ENCODE measurements at regions not wholly inside any gene's neighbourhood (a gene's known extent, or its start where the extent isn't known, plus 50 kb on each side); places are given as distances from the start of the nearest gene placed in this dataset.

- DNase-seq (ENCODE audit: low spot score), result no peak
Observed at GRCh38 chr1:80418134-80418533, 1382.6 kb upstream of the ADGRL2 start.

DNA sequence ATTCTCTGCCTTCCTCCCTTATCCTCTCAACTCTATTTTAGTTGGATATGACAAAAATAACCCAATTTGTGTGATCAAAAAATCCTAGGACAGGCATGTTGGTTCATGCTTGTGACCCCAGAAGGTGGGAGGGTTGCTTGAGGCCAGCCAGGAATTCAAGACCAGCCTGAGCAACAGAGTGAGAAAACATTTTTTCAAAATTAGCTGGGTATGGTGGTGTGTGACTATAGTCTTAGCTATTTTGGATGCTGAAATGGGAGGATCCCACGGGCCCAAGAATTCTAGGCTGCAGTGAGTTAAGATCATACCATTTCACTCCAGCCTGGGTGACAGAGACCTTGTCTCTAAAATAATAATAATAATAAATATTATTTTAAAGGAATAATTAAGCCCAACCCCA is 1383.1 kb upstream of the ADGRL2 start:
- no peak for DNase-seq (ENCODE audit: low spot score)

DNA sequence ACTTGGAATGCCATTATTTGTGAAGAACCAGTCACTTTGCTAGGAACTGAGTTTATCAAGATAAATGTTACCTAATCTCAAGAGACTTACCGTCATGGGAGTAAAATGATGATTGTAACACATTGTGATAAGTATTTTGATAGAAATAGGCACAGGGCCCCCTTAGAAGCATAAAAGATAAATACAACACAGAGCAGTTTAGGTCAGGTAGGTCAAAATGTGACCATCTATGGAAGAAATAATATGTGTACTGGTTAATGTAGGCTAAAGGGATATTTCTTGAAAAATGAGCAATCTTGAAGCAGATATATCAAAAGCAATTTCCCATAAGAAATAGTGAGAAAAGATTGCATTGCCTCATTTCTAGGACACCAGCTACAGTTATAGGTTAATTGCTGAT is 1386.8 kb upstream of the ADGRL2 start:
- no peak for DNase-seq (ENCODE audit: low spot score)

GRCh38 chr1:80410233-80410632 is 1390.5 kb upstream of the ADGRL2 start:
- no peak for DNase-seq (ENCODE audit: low spot score)

GRCh38 chr1:80403471-80403893 is 1397.0 kb upstream of the ADGRL4 start:
- DNase-seq (ENCODE audit: low spot score), result no peak

- DNase-seq (ENCODE audit: low spot score), result no peak
Observed at GRCh38 chr1:80402625-80403024, 1396.1 kb upstream of the ADGRL4 start.

GRCh38 chr1:80401757-80402156 is 1395.2 kb upstream of the ADGRL4 start:
- DNase-seq (ENCODE audit: low spot score), result no peak

DNA sequence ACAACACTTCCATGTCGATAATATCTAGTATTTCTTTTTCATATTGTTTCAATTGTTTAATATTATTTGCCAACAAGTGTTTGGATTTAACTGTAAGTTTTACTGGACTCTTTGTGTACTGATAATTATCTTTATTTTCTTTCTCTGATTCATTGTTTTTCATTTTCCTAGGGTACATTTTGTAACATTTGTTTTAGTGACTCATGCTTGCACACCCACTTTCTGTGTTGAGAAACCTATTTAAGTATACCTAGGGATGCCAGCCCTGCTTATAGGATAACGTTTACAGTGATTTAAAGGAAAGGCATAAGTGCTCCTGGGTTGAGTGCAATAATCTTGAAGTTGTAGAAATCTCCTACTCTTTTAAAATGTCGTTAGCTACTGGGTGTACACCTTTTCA is 1386.0 kb upstream of the ADGRL4 start:
- DNase-seq (ENCODE audit: low spot score), result peak; percentile 8

- DNase-seq (ENCODE audit: low spot score), result no peak
Observed at GRCh38 chr1:80385650-80386049, 1379.1 kb upstream of the ADGRL4 start.

DNA sequence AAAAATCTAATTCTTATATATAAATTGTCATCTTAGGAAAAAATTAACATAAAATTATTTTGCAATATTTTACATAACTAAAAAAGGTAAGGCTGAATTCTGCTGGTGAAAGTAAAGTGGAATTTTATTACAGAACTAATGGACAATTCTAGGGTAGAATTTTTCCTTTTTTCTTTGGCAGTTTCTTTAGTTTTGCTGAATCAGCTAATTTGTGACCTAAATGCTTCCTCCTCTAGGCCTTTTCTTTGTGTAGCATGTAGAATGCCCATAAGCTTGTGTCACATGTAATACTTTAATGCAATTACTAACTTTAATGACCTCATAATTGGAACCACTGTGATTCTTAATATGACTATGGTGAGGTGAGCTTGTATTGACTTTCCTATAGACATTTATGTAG is 1378.4 kb upstream of the ADGRL4 start:
- DNase-seq (ENCODE audit: low spot score), result no peak

GRCh38 chr1:80384083-80384830 is 1377.7 kb upstream of the ADGRL4 start:
- no peak for DNase-seq (ENCODE audit: low spot score)

- no peak for DNase-seq (ENCODE audit: low spot score)
Observed at GRCh38 chr1:80375662-80376061, 1369.1 kb upstream of the ADGRL4 start.

GRCh38 chr1:80375109-80375508 is 1368.6 kb upstream of the ADGRL4 start:
- no peak for DNase-seq (ENCODE audit: low spot score)

DNA sequence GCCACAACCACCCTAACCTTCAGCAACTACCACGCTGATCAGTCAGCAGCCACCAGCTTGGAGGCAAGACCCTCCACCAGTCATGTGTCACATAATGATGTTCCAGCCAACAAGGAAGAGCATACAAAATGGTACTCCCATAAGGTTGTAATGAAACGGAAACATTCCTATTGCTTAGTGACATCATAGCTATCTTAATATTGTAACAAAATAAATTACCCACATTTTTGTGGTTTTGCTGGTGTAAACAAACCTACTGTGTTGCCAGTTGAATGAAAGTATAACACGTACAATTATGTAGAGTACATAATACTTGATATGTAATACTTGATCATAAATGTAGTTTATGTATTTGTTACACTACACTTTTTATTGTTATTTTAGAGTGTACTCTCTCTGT is 1363.2 kb upstream of the ADGRL4 start:
- DNase-seq (ENCODE audit: low spot score), result no peak

DNA sequence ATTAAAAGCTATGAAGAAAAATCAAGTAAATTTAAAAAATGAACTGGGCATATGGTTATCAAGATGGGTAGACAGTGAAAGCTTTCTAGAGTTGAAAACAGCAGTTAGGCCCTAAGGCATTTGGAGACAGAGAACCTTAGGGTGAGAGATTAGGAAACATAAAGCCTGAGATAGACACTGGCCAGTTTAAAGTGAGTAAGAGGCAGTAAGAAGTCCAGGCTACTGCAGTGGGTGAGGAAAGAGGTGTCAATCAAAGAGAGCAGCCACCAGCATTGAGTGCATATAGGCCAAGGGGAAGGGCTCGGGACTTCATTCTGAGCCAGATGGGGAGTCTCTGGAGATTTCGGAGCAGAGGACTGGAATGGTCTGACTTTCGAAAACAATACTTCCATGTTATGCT is 1360.5 kb upstream of the ADGRL4 start:
- DNase-seq (ENCODE audit: low spot score), result no peak

DNA sequence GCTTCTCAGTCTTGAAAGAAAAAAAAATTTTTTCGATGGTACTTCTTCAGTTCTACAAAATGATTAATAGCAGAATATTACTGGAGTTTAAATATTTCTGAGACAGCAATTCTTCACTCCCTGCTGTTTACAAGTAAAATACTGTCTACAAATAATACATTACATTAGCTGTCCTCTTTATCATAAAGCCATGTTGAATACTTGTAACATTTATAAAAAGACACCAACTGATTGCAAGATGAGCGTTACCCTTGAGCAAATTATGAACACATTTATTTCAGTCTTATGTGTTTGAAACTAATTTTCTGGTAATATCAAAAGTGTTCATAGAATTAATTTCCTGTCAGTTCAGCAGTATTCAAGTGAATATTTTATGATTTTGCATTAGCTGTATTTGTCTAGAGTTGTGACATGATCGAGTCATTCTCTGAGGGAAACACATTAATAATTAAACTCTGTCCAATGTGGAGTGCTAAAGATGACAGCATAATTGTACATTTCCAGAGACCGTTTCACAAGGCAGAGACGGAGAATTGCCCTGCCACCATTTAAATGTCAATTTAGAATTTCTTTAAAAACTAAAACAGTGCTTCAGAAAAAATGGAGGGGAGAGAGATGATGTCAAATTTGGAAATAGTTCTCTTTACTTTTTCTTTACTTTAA is 1359.0 kb upstream of the ADGRL4 start:
- DNase-seq (ENCODE audit: low spot score), result no peak

DNA sequence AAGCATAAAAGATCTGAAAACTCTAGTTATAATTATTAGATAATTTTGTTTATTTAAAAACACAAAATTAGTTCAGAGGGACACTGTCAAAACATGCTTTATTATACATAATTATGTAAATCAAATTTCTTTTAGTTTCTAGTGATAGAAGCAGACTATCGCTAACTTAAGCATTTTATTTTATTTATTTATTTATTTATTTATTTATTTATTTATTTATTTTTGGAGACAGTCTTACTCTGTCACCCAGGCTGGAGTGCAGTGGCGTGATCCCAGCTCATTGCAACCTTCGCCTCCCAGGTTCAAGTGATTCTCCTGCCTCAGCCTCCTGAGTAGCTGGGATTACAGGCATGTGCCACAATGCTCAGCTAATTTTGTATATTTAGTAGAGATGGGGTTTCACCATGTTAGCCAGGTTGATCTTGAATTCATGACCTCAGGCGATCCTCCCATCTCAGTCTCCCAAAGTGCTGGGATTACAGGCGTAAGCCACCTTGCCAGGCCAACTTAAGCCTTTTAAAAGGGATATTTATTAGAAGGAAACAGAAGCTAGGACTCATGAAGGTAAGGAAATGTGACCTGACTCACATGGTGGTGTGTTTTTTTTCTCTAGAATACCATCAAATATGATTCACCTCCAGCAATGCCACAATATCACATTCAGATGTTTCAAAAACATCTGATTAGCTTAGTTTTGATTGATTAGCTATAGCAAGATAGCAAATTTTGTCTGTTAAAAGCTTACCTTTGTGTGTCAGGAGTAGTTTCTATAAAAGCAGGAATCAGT is 1357.4 kb upstream of the ADGRL4 start:
- DNase-seq (ENCODE audit: low spot score), result no peak

GRCh38 chr1:80359666-80360065 is 1353.1 kb upstream of the ADGRL4 start:
- no peak for DNase-seq (ENCODE audit: low spot score)

DNA sequence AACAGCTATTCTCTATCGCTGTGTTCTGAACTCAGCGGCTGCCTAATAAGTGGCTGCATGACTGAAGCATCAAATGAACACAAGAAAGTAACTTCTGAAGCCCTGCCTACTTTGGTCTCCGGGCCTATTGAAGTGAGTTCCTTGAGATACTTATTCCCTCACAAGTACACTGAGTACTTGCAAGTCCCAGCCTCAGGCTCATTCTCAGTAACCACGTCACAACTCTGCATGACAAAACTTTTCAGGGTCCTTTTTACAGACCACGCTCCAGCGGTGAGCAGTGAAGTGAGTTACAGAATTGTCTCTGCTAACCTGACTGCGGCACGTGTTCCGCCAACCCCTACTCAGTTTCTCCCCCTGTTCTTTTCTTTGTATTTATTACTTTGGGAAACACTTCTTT is 1342.7 kb upstream of the ADGRL4 start:
- no peak for DNase-seq (ENCODE audit: low spot score)

DNA sequence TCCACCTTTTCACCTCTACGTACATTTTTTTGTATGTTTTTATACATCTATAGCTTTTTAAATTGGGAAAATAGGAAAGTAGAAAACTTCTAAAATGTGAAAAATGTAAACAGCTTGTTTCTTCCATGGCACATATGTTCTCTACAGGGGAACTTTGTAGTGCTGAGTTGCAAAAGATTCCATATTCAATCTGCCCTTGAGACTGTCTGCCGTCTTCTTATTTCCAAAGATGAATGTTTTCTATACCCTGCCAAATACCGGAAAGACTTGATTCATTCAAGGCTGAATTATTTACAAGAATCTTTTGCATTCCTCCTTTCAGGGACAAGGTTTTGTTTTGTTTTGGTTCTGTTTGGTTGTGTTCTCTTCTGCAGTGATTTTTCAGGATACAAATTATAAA is 1334.5 kb upstream of the ADGRL4 start:
- no peak for DNase-seq (ENCODE audit: low spot score)

- no peak for DNase-seq (ENCODE audit: low spot score)
Observed at GRCh38 chr1:80318108-80318507, 1311.6 kb upstream of the ADGRL4 start.

DNA sequence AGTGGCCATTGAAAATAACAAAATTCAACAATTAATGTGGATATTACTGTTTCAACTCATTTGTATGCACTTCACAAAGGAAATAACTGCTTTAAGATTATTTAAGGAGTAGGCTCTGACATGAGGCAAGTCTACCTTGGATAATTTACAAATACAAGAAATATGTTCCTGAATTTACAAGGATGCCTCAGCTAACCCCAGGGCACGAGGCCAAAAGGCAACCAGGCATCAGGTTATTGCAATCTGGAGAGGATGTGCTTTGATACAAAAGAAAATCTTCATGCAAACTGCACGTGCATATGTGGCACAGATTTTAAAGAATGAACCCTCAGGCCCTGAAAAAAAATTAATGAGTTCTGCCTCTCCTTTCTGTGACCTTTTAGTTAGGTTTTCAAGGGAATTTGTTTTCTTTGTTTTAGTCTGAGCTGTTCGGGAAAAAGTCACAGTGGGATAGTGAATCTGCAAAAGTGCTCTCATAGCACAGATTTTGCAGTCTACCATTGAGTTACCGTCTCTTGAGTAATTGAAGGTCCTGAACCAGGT is 1304.2 kb upstream of the ADGRL4 start:
- DNase-seq (ENCODE audit: low spot score), result no peak

- DNase-seq (ENCODE audit: low spot score), result no peak
Observed at GRCh38 chr1:80305466-80305865, 1298.9 kb upstream of the ADGRL4 start.

Data from HuH-7 (cell line).